IMR-90 (cell line): ENCODE measurements at regions not wholly inside any gene's neighbourhood (a gene's known extent, or its start where the extent isn't known, plus 50 kb on each side); places are given as distances from the start of the nearest gene placed in this dataset.

Experiments used
- ATAC-seq: fragments of 200-7000 bp; cut with Tn5 transposase; 2 replicates; pipeline ENCODE4 v1.9.1; 2020; ENCODE audit warnings: low read depth, mild to moderate bottlenecking, moderate library complexity
- BruUV-seq: library from RNA; stranded (reverse); fragments of 400-500 nt; replicated peaks from 2 replicates; lab custom pipeline; 2021; lab: Mats Ljungman, UMichigan
- CTCF ChIA-PET: fragments of 300-600 bp; formaldehyde crosslinking; extraction: SDS; loops from one replicate; lab custom pipeline; 2021; ENCODE audit warnings: antibody characterized with exemption; lab: Yijun Ruan, JAX
- POLR2A ChIA-PET: fragments of 300-600 bp; sonication (Branson Sonifier 250); formaldehyde crosslinking; loops from one replicate; lab custom pipeline; 2022; ENCODE audit warnings: antibody characterized with exemption; ENCODE audit not compliant: unreplicated experiment; lab: Charles Lee
- DNase-seq: peaks from one replicate; pipeline ENCODE4 v3.0.0; 2013
- H2AFZ ChIP-seq: replicated peaks from 2 replicates; pipeline ENCODE3; 2013; ENCODE audit warnings: low read length, mild to moderate bottlenecking; ENCODE audit not compliant: poor library complexity
- H2AK5ac ChIP-seq: 2 replicates; pipeline ENCODE4 v1.6.1; 2013; ENCODE audit warnings: low read depth, low read length, inconsistent platforms
- H2AK9ac ChIP-seq: replicated peaks from 2 replicates; pipeline ENCODE3; 2013; ENCODE audit warnings: mild to moderate bottlenecking, low read depth, low read length, moderate library complexity; ENCODE audit not compliant: poor library complexity
- H2BK120ac ChIP-seq: 2 replicates; pipeline ENCODE4 v1.6.1; 2013; ENCODE audit warnings: low read depth, low read length, inconsistent platforms
- H2BK15ac ChIP-seq: 3 replicates; pipeline ENCODE4 v1.6.1; 2013; ENCODE audit warnings: low read depth, low read length, inconsistent platforms
- H2BK20ac ChIP-seq: 2 replicates; pipeline ENCODE4 v1.6.1; 2013; ENCODE audit warnings: low read depth, mild to moderate bottlenecking, inconsistent platforms, low read length, moderate library complexity
- H2BK5ac ChIP-seq: 2 replicates; pipeline ENCODE4 v1.6.1; 2013; ENCODE audit warnings: mild to moderate bottlenecking, low read depth, low read length, inconsistent platforms; ENCODE audit not compliant: poor library complexity, severe bottlenecking
- H3K14ac ChIP-seq: replicated peaks from 2 replicates; pipeline ENCODE4 v1.6.1; 2013; ENCODE audit warnings: low read depth, low read length, inconsistent platforms
- H3K18ac ChIP-seq: 2 replicates; pipeline ENCODE4 v1.6.1; 2013; ENCODE audit warnings: low read depth, low read length, control low read depth
- H3K23ac ChIP-seq: 2 replicates; pipeline ENCODE4 v1.6.1; 2013; ENCODE audit warnings: low read depth, low read length, inconsistent platforms
- H3K27ac ChIP-seq: 2 replicates; pipeline ENCODE4 v1.5.1; 2013; ENCODE audit warnings: mild to moderate bottlenecking, control low read depth, low read length; ENCODE audit not compliant: insufficient read depth
- H3K27me3 ChIP-seq: 2 replicates; pipeline ENCODE4 v1.6.1; 2013; ENCODE audit warnings: low read length; ENCODE audit not compliant: control insufficient read depth, insufficient read depth
- H3K36me3 ChIP-seq: 2 replicates; pipeline ENCODE4 v1.6.1; 2013; ENCODE audit warnings: low read length, mixed read lengths; ENCODE audit not compliant: control insufficient read depth, insufficient read depth
- H3K4ac ChIP-seq: 2 replicates; pipeline ENCODE4 v1.6.1; 2013; ENCODE audit warnings: low read depth, low read length, inconsistent platforms
- H3K4me1 ChIP-seq: 2 replicates; pipeline ENCODE4 v1.6.1; 2013; ENCODE audit warnings: low read length, mixed read lengths; ENCODE audit not compliant: control insufficient read depth, insufficient read depth
- H3K4me2 ChIP-seq: 2 replicates; pipeline ENCODE4 v1.6.1; 2013; ENCODE audit warnings: low read depth, mild to moderate bottlenecking, control low read depth, low read length, moderate library complexity
- H3K4me3 ChIP-seq: 2 replicates; pipeline ENCODE4 v1.5.1; 2013; ENCODE audit warnings: low read depth, mild to moderate bottlenecking, control low read depth, low read length, moderate library complexity; ENCODE audit not compliant: insufficient read depth
- H3K56ac ChIP-seq: 2 replicates; pipeline ENCODE4 v1.6.1; 2013; ENCODE audit warnings: low read length, inconsistent platforms; ENCODE audit not compliant: insufficient read depth; ENCODE audit errors: extremely low read depth
- H3K79me1 ChIP-seq, 2 experiments: 2 replicates each; pipeline ENCODE4 v1.6.1; 2013; ENCODE audit warnings: low read length in 2 of 2, inconsistent platforms in 1 of 2, low read depth in 1 of 2
- H3K9ac ChIP-seq: 2 replicates; pipeline ENCODE4 v1.6.1; 2013; ENCODE audit warnings: low read depth, low read length, control low read depth
- H3K9me1 ChIP-seq: 2 replicates; pipeline ENCODE4 v1.6.1; 2013; ENCODE audit warnings: low read length, inconsistent platforms; ENCODE audit not compliant: insufficient read depth
- H3K9me3 ChIP-seq: 2 replicates; pipeline ENCODE4 v1.6.1; 2013; ENCODE audit warnings: low read length; ENCODE audit not compliant: control insufficient read depth, insufficient read depth
- H4K20me1 ChIP-seq: 2 replicates; pipeline ENCODE4 v1.6.1; 2013; ENCODE audit warnings: low read length, inconsistent platforms; ENCODE audit not compliant: insufficient read depth
- H4K5ac ChIP-seq: 2 replicates; pipeline ENCODE4 v1.6.1; 2013; ENCODE audit warnings: mild to moderate bottlenecking, low read depth, low read length, control low read depth
- H4K8ac ChIP-seq, 2 experiments: 2 replicates each; pipeline ENCODE4 v1.6.1; 2013; ENCODE audit warnings: low read depth in 2 of 2, low read length in 2 of 2, control low read depth in 1 of 2, inconsistent platforms in 1 of 2
- H4K91ac ChIP-seq: 2 replicates; pipeline ENCODE4 v1.6.1; 2013; ENCODE audit warnings: low read depth, low read length, inconsistent platforms; ENCODE audit not compliant: insufficient read depth
- BHLHE40 ChIP-seq: fragments of 150-350 bp; IDR thresholded peaks from 2 replicates; pipeline ENCODE4 v1.6.1; 2016; ENCODE audit warnings: mild to moderate bottlenecking, low read depth, low read length
- CEBPB ChIP-seq: IDR thresholded peaks from 2 replicates; pipeline ENCODE4 v1.6.1; 2012; ENCODE audit warnings: low read depth, low read length, improper control_type of control experiment
- CHD1 ChIP-seq: IDR thresholded peaks from 2 replicates; pipeline ENCODE4 v1.6.1; 2012; ENCODE audit warnings: low read depth, low read length, improper control_type of control experiment
- CTCF ChIP-seq: conservative IDR thresholded peaks from 2 replicates; pipeline ENCODE4 v1.5.1; 2012; ENCODE audit warnings: mild to moderate bottlenecking, low read depth, low read length, improper control_type of control experiment
- ELK1 ChIP-seq: fragments of 150-350 bp; IDR thresholded peaks from 2 replicates; pipeline ENCODE4 v1.6.1; 2016; ENCODE audit warnings: low read depth, mild to moderate bottlenecking, low read length, moderate library complexity, borderline replicate concordance
- FOS ChIP-seq: fragments of 150-350 bp; IDR thresholded peaks from 2 replicates; pipeline ENCODE4 v1.6.1; 2016; ENCODE audit warnings: low read depth, low read length
- MAFK ChIP-seq: IDR thresholded peaks from 2 replicates; pipeline ENCODE4 v1.6.1; 2012; ENCODE audit warnings: low read depth, low read length, improper control_type of control experiment
- MAZ ChIP-seq: IDR thresholded peaks from 2 replicates; pipeline ENCODE4 v1.6.1; 2012; ENCODE audit warnings: low read depth, mild to moderate bottlenecking, low read length, improper control_type of control experiment, moderate library complexity, borderline replicate concordance
- MXI1 ChIP-seq: IDR thresholded peaks from 2 replicates; pipeline ENCODE4 v1.6.1; 2012; ENCODE audit warnings: low read depth, mild to moderate bottlenecking, low read length, moderate library complexity, borderline replicate concordance
- NFE2L2 ChIP-seq: fragments of 150-350 bp; IDR thresholded peaks from 2 replicates; pipeline ENCODE4 v1.6.1; 2016; ENCODE audit warnings: low read depth, mild to moderate bottlenecking, low read length
- POLR2A ChIP-seq: IDR thresholded peaks from 2 replicates; pipeline ENCODE4 v1.6.1; 2012; ENCODE audit warnings: mild to moderate bottlenecking, low read depth, low read length
- RAD21 ChIP-seq: IDR thresholded peaks from 2 replicates; pipeline ENCODE4 v1.6.1; 2012; ENCODE audit warnings: low read length, improper control_type of control experiment
- RCOR1 ChIP-seq: IDR thresholded peaks from 2 replicates; pipeline ENCODE4 v1.6.1; 2012; ENCODE audit warnings: mild to moderate bottlenecking, low read length, improper control_type of control experiment; ENCODE audit not compliant: insufficient replicate concordance
- RFX5 ChIP-seq: IDR thresholded peaks from 2 replicates; pipeline ENCODE4 v1.8.0; 2012; ENCODE audit warnings: low read depth, mild to moderate bottlenecking, low read length, moderate library complexity
- SMC3 ChIP-seq: fragments of 150-350 bp; IDR thresholded peaks from 2 replicates; pipeline ENCODE4 v1.6.1; 2016; ENCODE audit warnings: low read depth, mild to moderate bottlenecking, antibody characterized with exemption, low read length, moderate library complexity
- USF2 ChIP-seq: fragments of 150-350 bp; IDR thresholded peaks from 2 replicates; pipeline ENCODE4 v1.6.1; 2017; ENCODE audit warnings: mild to moderate bottlenecking, antibody characterized with exemption, low read length, low read depth
- WGBS, 2 experiments: methylation state at CpG; one replicate each; pipeline versions ENCODE4 v1.1.5 to v1.1.7; 2013; ENCODE audit warnings: missing lambda C conversion rate in 2 of 2; ENCODE audit not compliant: insufficient read length in 1 of 2; ENCODE audit errors: extremely low coverage in 2 of 2; 5-methylcytosine and 5-hydroxymethylcytosine counted together
- dilution Hi-C: fragments of 300-500 bp; cut with HindIII; formaldehyde crosslinking; loops from one replicate; pipeline ENCODE4 v1.14.3; 2018; ENCODE audit warnings: low sequenced_read_pairs; ENCODE audit not compliant: unreplicated experiment
- in situ Hi-C: fragments of 300-500 bp; cut with MboI; formaldehyde crosslinking; loops from 3 replicates; pipeline ENCODE4 v1.14.3; 2019; ENCODE audit warnings: low sequenced_read_pairs, inconsistent platforms, mixed read lengths
- intact Hi-C: fragments of 100-400 bp; cut with micrococcal nuclease; formaldehyde crosslinking; loops from 2 replicates; pipeline ENCODE4 v1.10.0; 2022

- no peaks in the 10 kb centered on the region for H3K4me1 ChIP-seq
- no peak overlapping the region for H4K91ac ChIP-seq
- no peak overlapping the region for H3K4me3 ChIP-seq
- H3K79me1 ChIP-seq, result no peaks in the 10 kb centered on the region
- in situ Hi-C loops, result no loop called here
- no peak overlapping the region for H3K27ac ChIP-seq
- no peak for TF ChIP-seq CEBPB
- TF ChIP-seq MAFK, result no peak
- no peak for TF ChIP-seq MXI1
- no peak for TF ChIP-seq POLR2A
- TF ChIP-seq USF2, result no peak
- TF ChIP-seq SMC3, result no peak
- no peak for TF ChIP-seq NFE2L2
- TF ChIP-seq RFX5, result no peak
- no peak for TF ChIP-seq FOS
- no peak for TF ChIP-seq BHLHE40
- TF ChIP-seq RAD21, result no peak
- no peak for TF ChIP-seq RCOR1
- no peak for TF ChIP-seq ELK1
- no peak for TF ChIP-seq CHD1
- TF ChIP-seq MAZ, result no peak
- TF ChIP-seq CTCF, result no peak
- H3K56ac ChIP-seq, result no peak overlapping the region
- no peak overlapping the region for H2AK9ac ChIP-seq
- no peak overlapping the region for H3K23ac ChIP-seq
- H4K20me1 ChIP-seq, result no peaks in the 10 kb centered on the region
- no peak overlapping the region for H2BK20ac ChIP-seq
- no peak overlapping the region for H2BK15ac ChIP-seq
- intact Hi-C loops, result no loop called here
- no peak overlapping the region for H2AK5ac ChIP-seq
- no peak overlapping the region for H2BK120ac ChIP-seq
- H3K36me3 ChIP-seq, result no peaks in the 10 kb centered on the region
- no peak overlapping the region for H3K4me2 ChIP-seq
- no peaks in the 10 kb centered on the region for H3K9me1 ChIP-seq
- no peak overlapping the region for H3K4ac ChIP-seq
- BruUV-seq, result no TSS peak
- ChIA-PET POLR2A (no interaction called here), CTCF (no interaction called here)
- H4K5ac ChIP-seq, result no peak overlapping the region
- H3K9me3 ChIP-seq, result peaks cover 7% of the 10 kb centered on the region
- no peak overlapping the region for H3K14ac ChIP-seq
- no peak for ATAC-seq
- no peak overlapping the region for H2BK5ac ChIP-seq
- H3K9ac ChIP-seq, result no peak overlapping the region
- no peak for DNase-seq
- dilution Hi-C loops, result no loop called here
- no peaks in the 10 kb centered on the region for H3K27me3 ChIP-seq
- H4K8ac ChIP-seq, result no peak overlapping the region
- no peak overlapping the region for H2AFZ ChIP-seq
- no peak overlapping the region for H3K18ac ChIP-seq
- no CpG with 5 or more reads among the region's 7 CpGs for WGBS, 2 experiments
Observed at GRCh38 chrX:7606039-7606652, 236.8 kb upstream of the VCX start.
